LNCaP clone FGC (cell line): ENCODE measurements at regions not wholly inside any gene's neighbourhood (a gene's known extent, or its start where the extent isn't known, plus 50 kb on each side); places are given as distances from the start of the nearest gene placed in this dataset.
"Not testable (repeated sequence)": the region's sequence is repeated elsewhere in the genome, so short reads cannot be mapped to it uniquely, and the experiment has no call there.

Experiments used
- DNase-seq: peaks from one replicate; pipeline ENCODE4 v3.0.0-alpha.2; 2011; ENCODE audit warnings: low read depth
- H3K4me3 ChIP-seq: 2 replicates; pipeline ENCODE4 v1.5.1; 2011; ENCODE audit warnings: mild to moderate bottlenecking, low read depth, low read length, control low read depth
- CTCF ChIP-seq: IDR thresholded peaks from 2 replicates; pipeline ENCODE4 v1.5.1; 2012; ENCODE audit warnings: mild to moderate bottlenecking; ENCODE audit not compliant: control insufficient read depth, insufficient read depth; ENCODE audit errors: extremely low read depth

DNA sequence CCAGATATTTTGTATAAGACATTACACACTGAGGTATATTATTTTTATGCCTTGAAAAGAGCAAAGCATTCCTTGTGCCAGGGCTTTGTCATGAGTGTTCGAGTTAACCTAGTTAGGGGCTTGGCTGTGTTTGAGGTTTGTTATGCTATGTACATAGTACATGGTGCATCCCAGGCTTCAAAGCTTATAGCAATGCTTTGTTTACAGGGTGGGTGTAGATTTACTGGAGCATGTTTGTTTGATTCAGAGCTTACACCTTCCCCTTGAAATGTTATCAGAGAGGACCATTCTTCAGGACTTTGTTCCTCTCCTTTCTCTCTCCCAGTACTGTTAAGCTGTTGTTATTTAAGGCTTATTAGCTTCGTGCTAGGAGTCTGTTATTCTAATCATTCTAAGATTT, 738.7 kb upstream of the LRRTM4 start:
- DNase-seq, result no peak
- TF ChIP-seq CTCF, result no peak
- no peak overlapping the region for H3K4me3 ChIP-seq

- no peak overlapping the region for H3K4me3 ChIP-seq
- no peak for TF ChIP-seq CTCF
- no peak for DNase-seq
Measured at GRCh38 chr2:78261454-78261853, 739.3 kb upstream of the LRRTM4 start.

GRCh38 chr2:78262089-78262488, 739.9 kb upstream of the LRRTM4 start:
- not testable (repeated sequence) for H3K4me3 ChIP-seq

DNA sequence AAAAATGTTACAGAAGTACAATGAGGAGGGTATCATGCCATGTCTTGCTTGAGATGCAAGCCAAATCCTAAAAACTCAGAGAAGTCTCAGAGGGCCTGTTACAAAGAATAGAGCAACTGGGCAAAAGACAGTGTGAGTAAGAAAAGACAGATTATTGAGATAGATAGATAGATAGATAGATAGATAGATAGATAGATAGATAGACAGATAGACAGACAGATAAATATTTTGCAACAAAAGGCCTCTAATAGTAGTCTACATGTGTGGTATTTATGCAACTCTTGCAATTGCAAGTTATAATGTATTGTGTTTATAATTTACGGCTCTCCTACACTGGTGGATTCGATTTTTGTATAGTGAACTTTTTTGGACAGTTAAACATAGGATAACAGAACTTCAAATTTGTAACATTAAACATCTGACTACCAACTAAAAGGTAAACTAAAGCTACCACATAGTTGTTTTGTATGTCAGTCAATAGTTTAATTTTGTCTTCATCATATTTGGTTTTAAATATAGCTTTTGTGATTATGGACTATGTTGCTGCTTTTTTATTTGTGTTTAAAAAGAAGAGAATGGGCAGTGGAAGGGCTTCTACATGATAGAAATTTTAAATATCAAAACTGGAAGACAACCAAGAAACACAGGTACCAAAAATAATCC, 740.7 kb upstream of the LRRTM4 start:
- no peak for DNase-seq
- TF ChIP-seq CTCF, result no peak
- H3K4me3 ChIP-seq, result no peak overlapping the region

More at GRCh38 chr2:78262089-78262488, 739.9 kb upstream of the LRRTM4 start:
- not testable (repeated sequence) for DNase-seq

- no peak overlapping the region for H3K4me3 ChIP-seq
- DNase-seq, result no peak
- no peak for TF ChIP-seq CTCF
Measured at GRCh38 chr2:78263571-78263970, 741.4 kb upstream of the LRRTM4 start.

DNA sequence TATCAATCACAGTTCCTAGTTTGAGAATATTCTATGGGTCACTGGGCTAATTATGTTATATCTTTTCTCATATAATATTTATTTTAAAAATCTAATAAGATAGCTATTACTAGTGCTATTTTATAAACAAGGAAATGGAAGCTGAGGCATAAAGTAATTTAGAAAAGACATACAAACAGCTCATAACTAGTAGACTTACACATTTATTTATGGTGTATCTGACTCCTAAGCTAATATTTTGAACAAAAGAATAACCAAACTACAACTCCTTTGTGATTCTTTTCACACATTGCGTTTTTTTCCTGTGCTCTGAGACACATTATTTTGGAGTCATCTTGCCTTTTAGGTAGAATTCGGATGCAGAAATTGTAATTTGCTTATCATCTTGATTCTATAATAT, 742.0 kb upstream of the LRRTM4 start:
- DNase-seq, result no peak
- TF ChIP-seq CTCF, result no peak
- H3K4me3 ChIP-seq, result no peak overlapping the region

DNA sequence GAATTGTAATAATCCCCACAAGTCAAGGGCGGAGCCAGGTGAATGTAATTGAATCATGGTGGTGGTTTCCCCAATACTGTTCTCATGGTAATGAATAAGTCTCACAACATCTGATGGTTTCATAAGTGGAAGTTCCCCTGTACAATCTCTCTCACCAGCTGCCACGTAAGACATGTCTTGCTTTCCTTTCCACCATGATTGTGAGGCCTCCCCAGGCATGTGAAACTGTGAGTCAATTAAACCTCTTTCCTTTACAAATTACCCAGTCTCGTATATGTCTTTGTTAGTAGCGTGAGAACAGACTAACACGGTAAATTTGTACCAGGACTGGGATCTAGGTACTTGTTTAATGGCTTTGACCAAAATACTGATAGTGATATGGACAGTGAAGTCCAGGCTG, 744.3 kb upstream of the REG3G start:
- no peak overlapping the region for H3K4me3 ChIP-seq
- DNase-seq, result no peak
- TF ChIP-seq CTCF, result no peak
